ENCODE measurements at regions not wholly inside any gene's neighbourhood (a gene's known extent, or its start where the extent isn't known, plus 50 kb on each side); places are given as distances from the start of the nearest gene placed in this dataset.

GRCh38 chr13:78193846-78194245 lies 275.2 kb upstream of the EDNRB start:
- H3K27me3 Mint-ChIP-seq (ENCODE audit: low read depth), result no peaks in the 10 kb centered on the region
- H3K9me3 Mint-ChIP-seq, result peaks cover 5% of the 10 kb centered on the region
- DNase-seq (ENCODE audit: low read depth, low spot score), result no peak
- no peak overlapping the region for H3K27ac Mint-ChIP-seq (ENCODE audit: unreplicated experiment)
- H3K4me1 Mint-ChIP-seq, result peaks cover 22% of the 10 kb centered on the region
- H3K36me3 Mint-ChIP-seq (ENCODE audit: low read depth), result no peaks in the 10 kb centered on the region
- TF ChIP-seq CTCF (conservative IDR thresholded peaks at IDR 0.05), result no peak
- H3K4me3 Mint-ChIP-seq, result no peak overlapping the region

- Mint-ChIP-seq H3K4me3 (no peak overlapping the region), H3K9me3 (peaks cover 5% of the 10 kb centered on the region), H3K36me3 (ENCODE audit: low read depth) (no peaks in the 10 kb centered on the region), H3K27ac (ENCODE audit: unreplicated experiment) (no peak overlapping the region), H3K27me3 (ENCODE audit: low read depth) (no peaks in the 10 kb centered on the region), H3K4me1 (peaks cover 21% of the 10 kb centered on the region)
- no peak for DNase-seq (ENCODE audit: low read depth, low spot score)
- TF ChIP-seq CTCF (conservative IDR thresholded peaks at IDR 0.05), result no peak
Measured at GRCh38 chr13:78192716-78193115, 274.1 kb upstream of the EDNRB start.

GRCh38 chr13:78190296-78190695 lies 271.7 kb upstream of the EDNRB start:
- H3K4me3 Mint-ChIP-seq, result no peak overlapping the region
- no peak for DNase-seq (ENCODE audit: low read depth, low spot score)
- H3K27me3 Mint-ChIP-seq (ENCODE audit: low read depth), result no peaks in the 10 kb centered on the region
- no peaks in the 10 kb centered on the region for H3K36me3 Mint-ChIP-seq (ENCODE audit: low read depth)
- peaks cover 7% of the 10 kb centered on the region for H3K9me3 Mint-ChIP-seq
- no peak for TF ChIP-seq CTCF (conservative IDR thresholded peaks at IDR 0.05)
- H3K4me1 Mint-ChIP-seq, result peaks cover 13% of the 10 kb centered on the region
- no peak overlapping the region for H3K27ac Mint-ChIP-seq (ENCODE audit: unreplicated experiment)

GRCh38 chr13:78187781-78188180 lies 269.1 kb upstream of the EDNRB start:
- H3K9me3 Mint-ChIP-seq, result peaks cover 7% of the 10 kb centered on the region
- H3K27ac Mint-ChIP-seq (ENCODE audit: unreplicated experiment), result no peak overlapping the region
- peaks cover 13% of the 10 kb centered on the region for H3K4me1 Mint-ChIP-seq
- H3K36me3 Mint-ChIP-seq (ENCODE audit: low read depth), result no peaks in the 10 kb centered on the region
- no peak overlapping the region for H3K4me3 Mint-ChIP-seq
- no peaks in the 10 kb centered on the region for H3K27me3 Mint-ChIP-seq (ENCODE audit: low read depth)
- DNase-seq (ENCODE audit: low read depth, low spot score), result no peak
- TF ChIP-seq CTCF (conservative IDR thresholded peaks at IDR 0.05), result no peak

GRCh38 chr13:78185700-78186099 lies 267.1 kb upstream of the EDNRB start:
- no peak for TF ChIP-seq CTCF (conservative IDR thresholded peaks at IDR 0.05)
- Mint-ChIP-seq H3K27ac (ENCODE audit: unreplicated experiment) (no peak overlapping the region), H3K4me1 (peaks cover 13% of the 10 kb centered on the region), H3K4me3 (no peak overlapping the region), H3K36me3 (ENCODE audit: low read depth) (no peaks in the 10 kb centered on the region), H3K27me3 (ENCODE audit: low read depth) (no peaks in the 10 kb centered on the region), H3K9me3 (peaks cover 4% of the 10 kb centered on the region)
- no peak for DNase-seq (ENCODE audit: low read depth, low spot score)

GRCh38 chr13:78183732-78184131 lies 265.1 kb upstream of the EDNRB start:
- Mint-ChIP-seq H3K4me1 (peaks cover 10% of the 10 kb centered on the region), H3K36me3 (ENCODE audit: low read depth) (no peaks in the 10 kb centered on the region)

More at GRCh38 chr13:78183732-78184131, 265.1 kb upstream of the EDNRB start:
- no peak for DNase-seq (ENCODE audit: low read depth, low spot score)
- H3K27me3 Mint-ChIP-seq (ENCODE audit: low read depth), result no peaks in the 10 kb centered on the region
- H3K27ac Mint-ChIP-seq (ENCODE audit: unreplicated experiment), result no peak overlapping the region
- H3K9me3 Mint-ChIP-seq, result peaks cover 4% of the 10 kb centered on the region
- no peak overlapping the region for H3K4me3 Mint-ChIP-seq
- TF ChIP-seq CTCF (conservative IDR thresholded peaks at IDR 0.05), result no peak

All from neural crest cell (in vitro differentiated cells).